ENCODE measurements at regions not wholly inside any gene's neighbourhood (a gene's known extent, or its start where the extent isn't known, plus 50 kb on each side); places are given as distances from the start of the nearest gene placed in this dataset.

DNA sequence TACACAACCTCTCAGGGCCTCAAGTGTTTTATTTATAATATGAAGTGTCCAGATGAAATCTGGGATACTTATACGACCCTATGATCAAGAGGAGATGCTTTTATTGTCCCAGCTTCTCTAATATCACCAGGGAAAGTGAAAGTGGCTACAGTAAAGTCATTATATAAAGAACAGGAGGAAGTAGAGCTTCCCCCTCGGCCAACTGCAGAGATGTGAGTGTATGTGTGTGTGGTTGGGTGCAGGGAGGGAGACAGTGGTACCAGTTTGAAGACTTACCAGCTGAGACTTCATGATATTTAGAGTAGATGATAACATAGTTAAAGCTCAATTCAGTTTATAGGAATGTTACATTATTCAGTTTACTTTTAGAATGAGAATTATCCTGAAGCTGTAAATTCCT is 373.6 kb upstream of the DDI1 start:
- no peak for DNase-seq (ENCODE audit: low spot score)

- no peak for DNase-seq (ENCODE audit: low spot score)
Observed at GRCh38 chr11:103668859-103669258, 367.6 kb upstream of the DDI1 start.

- no peak for DNase-seq (ENCODE audit: low spot score)
Observed at GRCh38 chr11:103671143-103671651, 365.2 kb upstream of the DDI1 start.

DNA sequence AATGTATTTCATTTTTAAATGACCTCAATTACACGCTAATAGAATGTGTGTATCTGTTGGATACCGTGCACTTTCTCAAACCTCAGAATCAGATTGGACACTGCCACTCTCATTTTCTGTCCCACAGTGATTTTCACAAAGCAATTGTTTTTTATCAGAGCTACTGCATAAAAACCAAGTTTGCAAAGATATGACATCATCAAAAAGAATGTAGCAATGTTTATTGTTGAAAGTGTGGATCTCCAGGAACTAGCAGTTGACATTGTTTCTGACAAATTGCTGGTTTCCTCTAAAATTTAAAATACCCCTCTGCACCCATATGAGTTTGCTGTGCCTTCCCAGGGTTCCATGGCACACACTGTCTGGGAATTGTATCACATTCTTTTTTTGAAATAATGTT is 362.7 kb upstream of the DDI1 start:
- no peak for DNase-seq (ENCODE audit: low spot score)

- DNase-seq (ENCODE audit: low spot score): no peak
Observed at GRCh38 chr11:103676413-103676812, 360.0 kb upstream of the DDI1 start.

DNA sequence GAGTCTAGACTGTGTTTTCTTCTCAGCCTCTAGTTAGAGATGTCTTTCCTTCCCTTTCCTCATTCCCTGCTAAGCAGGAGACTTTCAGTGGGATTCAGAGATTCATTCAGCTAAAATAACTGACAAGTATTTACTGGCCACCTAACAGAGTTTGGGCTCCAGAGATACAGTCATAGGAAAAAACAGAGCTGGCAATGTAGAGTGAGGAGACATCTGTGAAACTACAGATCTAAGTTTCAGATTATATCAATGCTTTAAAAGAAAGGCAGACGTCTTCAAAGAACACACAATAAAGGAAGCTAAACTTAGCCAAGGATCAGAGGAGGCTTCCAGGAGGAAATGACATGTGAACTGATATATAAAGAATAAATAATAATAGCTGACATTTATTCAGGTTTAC is 355.6 kb upstream of the DDI1 start:
- DNase-seq (ENCODE audit: low spot score): no peak

- DNase-seq (ENCODE audit: low spot score): no peak
Observed at GRCh38 chr11:103681855-103682254, 354.6 kb upstream of the DDI1 start.

- DNase-seq (ENCODE audit: low spot score): peak; percentile 56
Observed at GRCh38 chr11:103682318-103683184, 353.9 kb upstream of the DDI1 start.

DNA sequence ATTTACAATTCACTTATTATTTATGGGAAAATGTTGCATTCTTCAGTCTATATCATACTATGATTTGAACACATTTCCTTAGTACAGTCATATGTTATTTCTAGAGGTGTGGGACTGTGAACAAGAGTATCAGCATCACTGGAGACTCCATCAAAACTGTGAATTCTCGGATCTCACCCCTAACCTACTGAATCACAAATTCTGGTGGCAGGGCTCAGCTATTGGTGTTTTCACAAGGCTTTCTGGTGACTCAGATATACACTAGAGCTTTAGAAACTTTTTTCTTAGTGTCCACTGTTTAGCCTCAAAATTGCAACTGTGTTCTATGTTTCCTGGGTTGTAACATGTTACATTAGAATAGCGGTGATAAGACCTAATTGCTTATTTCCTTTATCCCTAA is 352.9 kb upstream of the DDI1 start:
- no peak for DNase-seq (ENCODE audit: low spot score)

- DNase-seq (ENCODE audit: low spot score): no peak
Observed at GRCh38 chr11:103688924-103689323, 347.5 kb upstream of the DDI1 start.

- DNase-seq (ENCODE audit: low spot score): no peak
Observed at GRCh38 chr11:103690356-103690755, 346.1 kb upstream of the DDI1 start.

DNA sequence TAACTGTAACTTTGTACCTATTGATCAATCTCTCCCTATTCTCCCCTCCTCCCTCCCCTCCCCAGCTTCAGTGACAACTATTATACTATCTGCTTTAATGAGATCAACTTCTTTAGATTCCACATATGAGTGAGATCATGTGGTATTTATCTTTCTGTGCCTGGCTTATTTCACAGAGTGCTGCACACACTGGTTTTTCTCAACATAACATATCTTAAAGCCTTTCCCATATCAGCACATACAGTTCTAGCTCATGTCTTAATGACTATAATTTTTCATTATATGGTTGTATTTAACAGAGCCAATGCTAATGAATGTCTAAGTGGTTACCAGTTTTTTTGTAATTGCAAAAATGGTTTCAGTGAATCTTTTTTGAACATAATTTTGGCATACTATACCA is 340.3 kb upstream of the DDI1 start:
- DNase-seq (ENCODE audit: low spot score): no peak

- no peak for DNase-seq (ENCODE audit: low spot score)
Observed at GRCh38 chr11:103699216-103699615, 337.2 kb upstream of the DDI1 start.

DNA sequence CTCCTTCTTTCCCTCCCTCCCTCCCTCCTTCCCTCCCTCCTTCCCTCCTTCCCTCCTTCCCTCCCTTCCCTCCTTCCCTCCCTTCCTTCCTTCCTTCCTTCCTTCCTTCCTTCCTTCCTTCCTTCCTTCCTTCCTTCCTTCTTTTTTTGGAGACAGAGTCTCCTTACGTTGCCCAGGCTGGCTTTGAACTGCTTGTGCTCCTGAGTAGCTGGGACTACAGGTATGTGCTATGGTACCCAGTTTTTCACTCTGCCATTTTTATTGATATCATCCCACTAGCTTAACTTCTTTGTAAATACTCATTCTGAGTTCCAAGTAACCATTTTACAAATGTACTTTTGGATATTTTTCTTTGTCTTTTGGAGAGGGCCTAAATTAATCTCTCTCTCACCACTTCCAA is 336.8 kb upstream of the DDI1 start:
- DNase-seq (ENCODE audit: low spot score): no peak

DNA sequence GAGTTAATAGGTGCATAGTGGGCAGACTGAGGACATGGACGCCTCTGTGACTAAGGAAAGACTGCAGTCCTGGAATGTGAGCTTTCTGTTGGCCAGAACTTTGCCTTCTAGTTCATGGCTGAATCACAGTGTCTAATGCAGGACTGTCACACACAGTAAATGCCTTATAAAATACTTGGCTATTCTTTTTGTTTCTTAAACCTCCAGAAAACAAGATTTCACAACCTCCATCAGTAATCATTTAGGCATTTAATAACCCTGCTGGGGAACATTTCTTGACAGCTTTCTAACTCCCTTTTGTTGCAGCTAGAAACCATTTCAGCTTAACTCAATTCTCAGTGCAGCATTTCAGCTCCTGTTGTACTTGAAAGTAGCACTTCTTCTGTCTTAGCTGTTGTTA is 335.8 kb upstream of the DDI1 start:
- no peak for DNase-seq (ENCODE audit: low spot score)

- DNase-seq (ENCODE audit: low spot score): no peak
Observed at GRCh38 chr11:103703437-103703836, 333.0 kb upstream of the DDI1 start.

DNA sequence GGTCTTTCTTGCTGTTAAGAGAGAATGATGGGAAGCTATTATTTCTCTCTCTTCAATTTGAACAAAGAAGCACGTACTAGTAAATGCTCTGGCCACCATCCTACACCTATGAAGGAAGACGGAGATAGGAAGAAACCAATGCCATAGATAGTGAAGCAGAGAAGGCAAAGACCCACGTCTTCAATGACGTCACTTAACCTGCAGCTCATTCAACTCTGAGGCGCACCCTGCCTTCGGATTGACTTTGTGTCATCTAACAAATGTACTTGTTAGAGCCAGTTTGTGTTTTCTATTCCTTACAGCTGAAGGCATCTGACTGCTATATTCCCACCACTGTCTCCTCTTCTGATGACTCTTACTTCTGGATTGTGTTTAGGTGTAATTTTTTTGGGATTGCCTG is 332.5 kb upstream of the DDI1 start:
- DNase-seq (ENCODE audit: low spot score): no peak

GRCh38 chr11:103705642-103706041 is 330.8 kb upstream of the DDI1 start:
- DNase-seq (ENCODE audit: low spot score): no peak

DNA sequence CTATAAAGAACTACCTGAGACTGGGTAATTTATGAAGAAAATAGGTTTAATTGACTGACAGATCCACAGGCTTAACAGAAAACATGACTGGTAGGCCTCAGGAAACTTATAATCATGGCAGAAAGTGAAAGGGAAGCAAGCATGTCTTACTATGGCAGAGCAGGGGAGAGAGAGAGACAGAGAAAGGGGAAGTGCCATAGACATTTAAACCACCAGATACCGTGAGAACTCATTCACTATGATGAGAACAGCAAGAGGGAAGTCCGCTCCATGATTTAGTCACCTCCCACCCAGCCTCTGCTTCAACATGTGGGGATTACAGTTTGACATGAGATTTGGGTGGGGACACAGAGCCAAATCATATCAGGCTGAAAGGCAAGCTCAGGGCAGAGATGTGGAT is 327.1 kb upstream of the DDI1 start:
- DNase-seq (ENCODE audit: low spot score): no peak

DNA sequence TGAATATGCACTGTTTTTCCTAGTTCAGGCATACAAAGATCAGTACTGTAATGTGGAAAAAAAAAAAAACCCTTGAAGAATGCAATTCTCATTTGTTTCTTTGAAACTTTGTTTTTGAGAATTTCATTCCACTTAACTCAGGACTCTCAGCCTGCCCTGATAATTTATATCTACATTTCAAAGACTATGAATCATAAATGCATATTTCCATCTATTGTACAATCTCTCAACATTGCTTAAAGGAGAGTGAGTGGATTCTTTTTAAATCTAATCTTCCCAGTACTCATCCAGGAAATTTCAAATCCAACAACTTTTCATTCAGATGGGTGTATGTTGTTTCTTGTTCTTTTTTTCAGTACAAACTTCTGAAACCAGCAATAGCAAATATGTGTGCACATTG is 322.2 kb upstream of the DDI1 start:
- peak; percentile 42 for DNase-seq (ENCODE audit: low spot score)

- DNase-seq (ENCODE audit: low spot score): no peak
Observed at GRCh38 chr11:103716363-103716762, 320.1 kb upstream of the DDI1 start.

- no peak for DNase-seq (ENCODE audit: low spot score)
Observed at GRCh38 chr11:103727262-103727661, 309.2 kb upstream of the DDI1 start.

DNA sequence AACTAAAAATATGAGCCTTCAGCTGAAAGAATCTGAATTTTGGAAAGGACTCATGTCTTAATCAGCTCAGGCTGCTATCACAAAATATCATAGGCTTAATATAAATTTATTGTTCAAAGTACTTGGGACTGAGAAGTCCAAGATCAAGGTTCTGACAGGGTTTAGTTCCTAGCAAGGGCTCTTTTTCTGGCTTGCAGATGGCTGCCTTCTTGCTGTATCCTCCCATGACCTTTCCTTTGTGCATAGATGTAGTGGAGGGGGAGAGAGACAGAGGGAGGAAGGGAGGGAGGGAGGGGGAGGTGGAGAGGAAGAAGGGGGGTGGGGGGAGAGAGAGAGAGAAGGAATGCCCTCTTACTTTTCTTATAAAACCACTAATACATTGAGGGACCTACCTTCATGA is 306.8 kb upstream of the DDI1 start:
- no peak for DNase-seq (ENCODE audit: low spot score)
